IPS-18a (cell line): ENCODE measurements at regions not wholly inside any gene's neighbourhood (a gene's known extent, or its start where the extent isn't known, plus 50 kb on each side); places are given as distances from the start of the nearest gene placed in this dataset.

ENCODE experiments used
- H3K27ac ChIP-seq: one replicate; pipeline ENCODE4 v1.5.1; 2013; ENCODE audit warnings: low read length
- H3K27me3 ChIP-seq: one replicate; pipeline ENCODE4 v1.6.1; 2013; ENCODE audit warnings: mild to moderate bottlenecking, low read length; ENCODE audit not compliant: control insufficient read depth, insufficient read depth
- H3K36me3 ChIP-seq: one replicate; pipeline ENCODE4 v1.6.1; 2013; ENCODE audit warnings: low read depth, low read length; ENCODE audit not compliant: control insufficient read depth
- H3K4me1 ChIP-seq: one replicate; pipeline ENCODE4 v1.6.1; 2013; ENCODE audit warnings: low read depth, low read length; ENCODE audit not compliant: control insufficient read depth
- H3K4me3 ChIP-seq: one replicate; pipeline ENCODE4 v1.5.1; 2013; ENCODE audit warnings: low read length
- H3K9ac ChIP-seq: one replicate; pipeline ENCODE4 v1.6.1; 2013; ENCODE audit warnings: mild to moderate bottlenecking, low read length, moderate library complexity
- H3K9me3 ChIP-seq: one replicate; pipeline ENCODE4 v1.6.1; 2013; ENCODE audit warnings: low read depth, low read length; ENCODE audit not compliant: control insufficient read depth

GRCh38 chr4:144284026-144284425, 143.5 kb upstream of the GYPA start:
- no peak overlapping the region for H3K9ac ChIP-seq
- H3K27me3 ChIP-seq, result no peaks in the 10 kb centered on the region
- no peaks in the 10 kb centered on the region for H3K36me3 ChIP-seq
- H3K4me3 ChIP-seq, result no peak overlapping the region
- H3K9me3 ChIP-seq, result no peaks in the 10 kb centered on the region
- H3K27ac ChIP-seq, result no peak overlapping the region
- H3K4me1 ChIP-seq, result no peaks in the 10 kb centered on the region

GRCh38 chr4:144288011-144288903, 147.7 kb upstream of the GYPA start:
- Histone ChIP-seq H3K27me3 (no peaks in the 10 kb centered on the region), H3K9ac (no peak overlapping the region), H3K4me1 (no peaks in the 10 kb centered on the region), H3K27ac (no peak overlapping the region), H3K9me3 (no peaks in the 10 kb centered on the region), H3K36me3 (no peaks in the 10 kb centered on the region), H3K4me3 (no peak overlapping the region)

GRCh38 chr4:144289667-144290428, 149.3 kb upstream of the GYPA start:
- Histone ChIP-seq H3K27me3 (no peaks in the 10 kb centered on the region), H3K4me3 (no peak overlapping the region), H3K9ac (no peak overlapping the region), H3K4me1 (no peaks in the 10 kb centered on the region), H3K36me3 (no peaks in the 10 kb centered on the region), H3K27ac (no peak overlapping the region), H3K9me3 (no peaks in the 10 kb centered on the region)

GRCh38 chr4:144291164-144291563, 150.6 kb upstream of the GYPA start:
- Histone ChIP-seq H3K4me3 (no peak overlapping the region), H3K27ac (no peak overlapping the region), H3K27me3 (no peaks in the 10 kb centered on the region), H3K9me3 (no peaks in the 10 kb centered on the region), H3K36me3 (no peaks in the 10 kb centered on the region), H3K9ac (no peak overlapping the region), H3K4me1 (no peaks in the 10 kb centered on the region)

GRCh38 chr4:144294211-144294610, 153.7 kb upstream of the GYPA start:
- H3K4me3 ChIP-seq, result no peak overlapping the region
- H3K27me3 ChIP-seq, result no peaks in the 10 kb centered on the region
- no peaks in the 10 kb centered on the region for H3K4me1 ChIP-seq
- H3K36me3 ChIP-seq, result no peaks in the 10 kb centered on the region
- H3K9ac ChIP-seq, result no peak overlapping the region
- H3K27ac ChIP-seq, result no peak overlapping the region
- no peaks in the 10 kb centered on the region for H3K9me3 ChIP-seq

GRCh38 chr4:144295286-144295995, 154.9 kb upstream of the GYPA start:
- H3K9ac ChIP-seq, result no peak overlapping the region
- H3K27me3 ChIP-seq, result no peaks in the 10 kb centered on the region
- no peaks in the 10 kb centered on the region for H3K4me1 ChIP-seq
- no peak overlapping the region for H3K27ac ChIP-seq
- H3K4me3 ChIP-seq, result no peak overlapping the region
- no peaks in the 10 kb centered on the region for H3K36me3 ChIP-seq
- H3K9me3 ChIP-seq, result no peaks in the 10 kb centered on the region

- Histone ChIP-seq H3K27me3 (no peaks in the 10 kb centered on the region), H3K9me3 (no peaks in the 10 kb centered on the region), H3K27ac (no peak overlapping the region), H3K36me3 (no peaks in the 10 kb centered on the region), H3K4me1 (no peaks in the 10 kb centered on the region), H3K4me3 (no peak overlapping the region), H3K9ac (no peak overlapping the region)
Measured at GRCh38 chr4:144296941-144297340, 156.4 kb upstream of the GYPA start.

GRCh38 chr4:144298519-144298918, 158.0 kb upstream of the GYPA start:
- H3K27me3 ChIP-seq, result no peaks in the 10 kb centered on the region
- no peak overlapping the region for H3K27ac ChIP-seq
- H3K4me1 ChIP-seq, result peaks cover 6% of the 10 kb centered on the region
- H3K4me3 ChIP-seq, result no peak overlapping the region
- no peaks in the 10 kb centered on the region for H3K9me3 ChIP-seq
- H3K9ac ChIP-seq, result no peak overlapping the region
- no peaks in the 10 kb centered on the region for H3K36me3 ChIP-seq

- Histone ChIP-seq H3K27ac (no peak overlapping the region), H3K27me3 (no peaks in the 10 kb centered on the region), H3K9ac (no peak overlapping the region), H3K4me1 (peaks cover 6% of the 10 kb centered on the region), H3K9me3 (no peaks in the 10 kb centered on the region), H3K4me3 (no peak overlapping the region), H3K36me3 (no peaks in the 10 kb centered on the region)
Measured at GRCh38 chr4:144300616-144301015, 160.1 kb upstream of the GYPA start.

GRCh38 chr4:144302704-144303536, 162.4 kb upstream of the GYPA start:
- Histone ChIP-seq H3K9ac (no peak overlapping the region), H3K36me3 (no peaks in the 10 kb centered on the region), H3K27ac (no peak overlapping the region), H3K9me3 (no peaks in the 10 kb centered on the region), H3K27me3 (no peaks in the 10 kb centered on the region), H3K4me1 (peaks cover 6% of the 10 kb centered on the region), H3K4me3 (no peak overlapping the region)

GRCh38 chr4:144304025-144304424, 163.5 kb upstream of the GYPA start:
- Histone ChIP-seq H3K4me1 (peaks cover 6% of the 10 kb centered on the region), H3K27ac (no peak overlapping the region)

More at GRCh38 chr4:144304025-144304424, 163.5 kb upstream of the GYPA start:
- no peak overlapping the region for H3K4me3 ChIP-seq
- no peak overlapping the region for H3K9ac ChIP-seq
- no peaks in the 10 kb centered on the region for H3K9me3 ChIP-seq
- H3K36me3 ChIP-seq, result no peaks in the 10 kb centered on the region
- H3K27me3 ChIP-seq, result no peaks in the 10 kb centered on the region
